Loucy (cell line): ENCODE measurements at regions not wholly inside any gene's neighbourhood (a gene's known extent, or its start where the extent isn't known, plus 50 kb on each side); places are given as distances from the start of the nearest gene placed in this dataset.

Experiments used
- H2AFZ ChIP-seq: fragments of 200-600 bp; sonication (generic); 2 replicates; pipeline ENCODE4 v1.6.0; 2016; ENCODE audit warnings: antibody characterized with exemption, mild to moderate bottlenecking, low read length, moderate library complexity
- H3F3A ChIP-seq: fragments of 200-600 bp; 2 replicates; pipeline ENCODE4 v1.6.0; 2016; ENCODE audit warnings: antibody characterized with exemption, low read depth, mild to moderate bottlenecking
- H3K27me3 ChIP-seq: fragments of 200-600 bp; sonication (generic); 2 replicates; pipeline ENCODE4 v1.6.1; 2014; ENCODE audit warnings: low read length, mild to moderate bottlenecking; ENCODE audit not compliant: insufficient read depth, poor library complexity, severe bottlenecking
- H3K36me3 ChIP-seq: fragments of 200-600 bp; sonication (generic); 2 replicates; pipeline ENCODE4 v1.6.1; 2016; ENCODE audit warnings: low read length; ENCODE audit not compliant: insufficient read depth
- H3K4me1 ChIP-seq: fragments of 200-600 bp; sonication (generic); 2 replicates; pipeline ENCODE4 v1.5.1; 2014; ENCODE audit warnings: low read length, mild to moderate bottlenecking; ENCODE audit not compliant: insufficient read depth, poor library complexity, severe bottlenecking
- H3K4me2 ChIP-seq: fragments of 200-600 bp; sonication (generic); 2 replicates; pipeline ENCODE4 v1.6.0; 2014; ENCODE audit warnings: antibody characterized with exemption, low read length, low read depth, mild to moderate bottlenecking; ENCODE audit not compliant: poor library complexity, severe bottlenecking
- H3K4me3 ChIP-seq: fragments of 200-600 bp; sonication (generic); 2 replicates; pipeline ENCODE4 v1.5.1; 2014; ENCODE audit warnings: low read length, mild to moderate bottlenecking, mixed read lengths; ENCODE audit not compliant: poor library complexity, severe bottlenecking
- H3K79me2 ChIP-seq: fragments of 200-600 bp; sonication (generic); 2 replicates; pipeline ENCODE4 v1.6.1; 2014; ENCODE audit warnings: low read length; ENCODE audit not compliant: insufficient read depth
- H3K9ac ChIP-seq: fragments of 200-600 bp; sonication (generic); 2 replicates; pipeline ENCODE4 v1.6.0; 2014; ENCODE audit warnings: mild to moderate bottlenecking, low read depth, low read length, moderate library complexity; ENCODE audit not compliant: poor library complexity, severe bottlenecking
- H3K9me2 ChIP-seq: fragments of 200-600 bp; sonication (generic); replicated peaks from 2 replicates; pipeline ENCODE4 v1.6.1; 2016; ENCODE audit warnings: low read depth, low read length, mixed read lengths
- H3K9me3 ChIP-seq: fragments of 200-600 bp; sonication (generic); 2 replicates; pipeline ENCODE4 v1.6.1; 2014; ENCODE audit warnings: mild to moderate bottlenecking, antibody characterized with exemption, low read length, low read depth; ENCODE audit not compliant: insufficient read depth
- H4K20me1 ChIP-seq: fragments of 200-600 bp; sonication (generic); 2 replicates; pipeline ENCODE4 v1.6.0; 2014; ENCODE audit warnings: antibody characterized with exemption, low read length, mild to moderate bottlenecking; ENCODE audit not compliant: insufficient read depth, poor library complexity, severe bottlenecking
- CTCF ChIP-seq: fragments of 200-600 bp; sonication (generic); conservative IDR thresholded peaks from 2 replicates; pipeline ENCODE4 v1.5.1; 2014; ENCODE audit warnings: mild to moderate bottlenecking, antibody characterized with exemption, low read length
- EZH2phosphoT487 ChIP-seq: fragments of 200-600 bp; IDR thresholded peaks from 2 replicates; pipeline ENCODE4 v1.6.1; 2018; ENCODE audit warnings: antibody characterized with exemption, mild to moderate bottlenecking, moderate library complexity, borderline replicate concordance

DNA sequence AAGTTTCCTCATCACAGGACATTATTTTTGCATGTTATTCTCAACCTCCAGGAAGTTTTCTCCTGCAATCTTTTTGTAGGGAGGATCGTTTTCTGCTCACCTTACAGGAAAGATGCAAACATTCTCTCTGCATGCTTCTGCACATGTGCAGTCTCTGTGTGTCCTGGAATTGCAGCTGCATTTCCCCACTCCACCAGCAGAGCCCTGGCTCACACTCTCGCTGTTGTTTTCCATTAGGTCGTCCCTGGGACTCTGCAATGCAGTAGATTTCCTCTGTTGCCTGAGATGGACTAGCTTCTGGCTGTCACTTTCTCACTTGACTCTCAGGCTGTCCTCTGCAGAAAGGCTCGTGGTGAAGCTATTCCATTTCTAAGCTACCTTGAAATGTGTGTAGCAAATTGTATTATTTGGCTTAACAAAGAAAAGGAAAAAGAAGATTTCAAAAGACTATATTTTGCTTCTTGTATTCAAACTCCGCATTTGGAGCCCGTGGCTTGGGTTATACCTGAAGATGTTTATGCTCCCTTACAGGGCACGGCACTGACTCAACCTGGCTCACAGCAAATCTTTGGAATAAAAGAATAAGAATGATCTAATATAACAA is 346.7 kb downstream of the RAD51AP2 start:
- Histone ChIP-seq H3K36me3 (no peaks in the 10 kb centered on the region), H2AFZ (no peak overlapping the region), H3K27me3 (no peaks in the 10 kb centered on the region), H3K9ac (no peak overlapping the region), H3K9me2 (no peaks in the 10 kb centered on the region), H3K9me3 (no peaks in the 10 kb centered on the region), H3F3A (no peaks in the 10 kb centered on the region), H3K4me1 (no peaks in the 10 kb centered on the region), H3K4me3 (no peak overlapping the region), H3K79me2 (no peaks in the 10 kb centered on the region), H4K20me1 (no peaks in the 10 kb centered on the region), H3K4me2 (no peak overlapping the region)
- TF ChIP-seq CTCF (peak; percentile 60), EZH2phosphoT487 (no peak)

DNA sequence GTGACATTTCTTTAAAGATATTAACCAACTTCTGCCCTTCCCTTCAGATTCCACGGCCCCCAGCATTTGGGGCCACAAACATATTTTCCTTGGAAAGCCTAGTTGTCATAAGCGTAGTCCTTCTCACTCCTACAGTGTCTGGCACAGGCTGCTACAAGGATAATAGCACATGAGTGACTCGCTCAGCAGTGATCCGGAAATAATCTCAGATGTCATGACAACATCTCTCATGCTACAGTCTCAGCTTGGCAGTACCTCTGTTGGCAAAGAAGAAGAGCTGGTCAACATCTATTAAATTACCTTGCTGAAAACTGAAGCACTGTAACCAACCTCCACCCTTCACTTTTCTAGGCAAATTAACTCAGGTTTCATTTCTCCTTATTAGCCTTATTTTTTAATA is 351.7 kb downstream of the RAD51AP2 start:
- Histone ChIP-seq H3K79me2 (no peaks in the 10 kb centered on the region), H3K9me3 (no peaks in the 10 kb centered on the region), H3K4me3 (no peak overlapping the region), H2AFZ (no peak overlapping the region), H3K27me3 (no peaks in the 10 kb centered on the region), H3F3A (no peaks in the 10 kb centered on the region), H3K4me1 (no peaks in the 10 kb centered on the region), H3K4me2 (no peak overlapping the region), H4K20me1 (no peaks in the 10 kb centered on the region), H3K9ac (no peak overlapping the region), H3K9me2 (no peaks in the 10 kb centered on the region), H3K36me3 (no peaks in the 10 kb centered on the region)
- TF ChIP-seq CTCF (no peak), EZH2phosphoT487 (no peak)

- H3K9ac ChIP-seq: no peak overlapping the region
- no peaks in the 10 kb centered on the region for H3F3A ChIP-seq
- TF ChIP-seq EZH2phosphoT487 (no peak), CTCF (no peak)
- no peaks in the 10 kb centered on the region for H3K36me3 ChIP-seq
- H3K4me1 ChIP-seq: no peaks in the 10 kb centered on the region
- no peaks in the 10 kb centered on the region for H3K9me3 ChIP-seq
- no peak overlapping the region for H3K4me3 ChIP-seq
- H2AFZ ChIP-seq: no peak overlapping the region
- no peaks in the 10 kb centered on the region for H3K27me3 ChIP-seq
- no peaks in the 10 kb centered on the region for H3K79me2 ChIP-seq
- no peaks in the 10 kb centered on the region for H4K20me1 ChIP-seq
- no peaks in the 10 kb centered on the region for H3K9me2 ChIP-seq
- no peak overlapping the region for H3K4me2 ChIP-seq
Observed at GRCh38 chr2:17164550-17164949, 353.7 kb downstream of the RAD51AP2 start.
